Lower lobe of right lung (tissue), 2 donors: ENCODE measurements at regions not wholly inside any gene's neighbourhood (a gene's known extent, or its start where the extent isn't known, plus 50 kb on each side); places are given as distances from the start of the nearest gene placed in this dataset.
"Not testable (repeated sequence)": the region's sequence is repeated elsewhere in the genome, so short reads cannot be mapped to it uniquely, and the experiment has no call there.

ENCODE experiments used
- ATAC-seq, 2 donors: fragments of 200-7000 bp; cut with Tn5 transposase; one replicate each; pipeline ENCODE4 v1.9.1; 2020 to 2022; ENCODE audit warnings: mild to moderate bottlenecking in 2 of 2, moderate library complexity in 2 of 2
- DNase-seq: peaks from one replicate; pipeline ENCODE4 v3.0.0-alpha.2; 2020
- H3K27ac ChIP-seq: fragments of 200-600 bp; one replicate; pipeline ENCODE4 v1.8.0; 2022
- H3K27me3 ChIP-seq: fragments of 200-600 bp; one replicate; pipeline ENCODE4 v1.8.0; 2022; ENCODE audit warnings: low read depth
- H3K36me3 ChIP-seq: fragments of 200-600 bp; one replicate; pipeline ENCODE4 v1.8.0; 2022; ENCODE audit warnings: mild to moderate bottlenecking
- H3K4me1 ChIP-seq: fragments of 200-600 bp; one replicate; pipeline ENCODE4 v1.8.0; 2022
- H3K4me3 ChIP-seq: fragments of 200-600 bp; one replicate; pipeline ENCODE4 v1.8.0; 2022; ENCODE audit warnings: mild to moderate bottlenecking
- H3K9me3 ChIP-seq: fragments of 200-600 bp; one replicate; pipeline ENCODE4 v1.8.0; 2022
- intact Hi-C: fragments of 100-400 bp; cut with DNase I; formaldehyde crosslinking; loops from one replicate; pipeline ENCODE4 v1.11.0; 2022
- donor health status: DM: no; HTN: yes; CAD: no; lungs with severe emphysema.

- H3K27ac ChIP-seq, H3K4me1 ChIP-seq, H3K4me3 ChIP-seq, intact Hi-C loops, H3K9me3 ChIP-seq, DNase-seq, ATAC-seq, H3K27me3 ChIP-seq, H3K36me3 ChIP-seq: not testable (repeated sequence)
Measured at GRCh38 chr9:41035276-41035675, 93.2 kb downstream of the FOXD4L6 start.

- ATAC-seq, DNase-seq, H3K4me1 ChIP-seq, H3K9me3 ChIP-seq, intact Hi-C loops, H3K27ac ChIP-seq, H3K27me3 ChIP-seq, H3K36me3 ChIP-seq, H3K4me3 ChIP-seq: not testable (repeated sequence)
Measured at GRCh38 chr9:41034699-41035197, 93.7 kb downstream of the FOXD4L6 start.

- H3K4me1 ChIP-seq, ATAC-seq, H3K27me3 ChIP-seq, H3K36me3 ChIP-seq, H3K27ac ChIP-seq, intact Hi-C loops, H3K9me3 ChIP-seq, DNase-seq, H3K4me3 ChIP-seq: not testable (repeated sequence)
Measured at GRCh38 chr9:41033877-41034276, 94.6 kb downstream of the FOXD4L6 start.

- DNase-seq, ATAC-seq, H3K9me3 ChIP-seq, H3K4me3 ChIP-seq, H3K4me1 ChIP-seq, H3K36me3 ChIP-seq, H3K27ac ChIP-seq, H3K27me3 ChIP-seq, intact Hi-C loops: not testable (repeated sequence)
Measured at GRCh38 chr9:41033360-41033759, 95.1 kb downstream of the FOXD4L6 start.

- H3K27me3 ChIP-seq, H3K4me3 ChIP-seq, intact Hi-C loops, H3K27ac ChIP-seq, H3K9me3 ChIP-seq, DNase-seq, H3K4me1 ChIP-seq, H3K36me3 ChIP-seq, ATAC-seq: not testable (repeated sequence)
Measured at GRCh38 chr9:41026912-41027676, 101.4 kb downstream of the FOXD4L6 start.

GRCh38 chr9:41022365-41022764 lies 106.1 kb downstream of the FOXD4L6 start:
- H3K27me3 ChIP-seq, H3K4me3 ChIP-seq, H3K27ac ChIP-seq, H3K36me3 ChIP-seq, intact Hi-C loops, H3K9me3 ChIP-seq, H3K4me1 ChIP-seq, DNase-seq, ATAC-seq: not testable (repeated sequence)

GRCh38 chr9:41019858-41020562 lies 108.5 kb downstream of the FOXD4L6 start:
- not testable (repeated sequence) for DNase-seq, ATAC-seq

GRCh38 chr9:41018948-41019347 lies 109.5 kb downstream of the FOXD4L6 start:
- ATAC-seq, H3K27me3 ChIP-seq, H3K4me3 ChIP-seq, H3K4me1 ChIP-seq, intact Hi-C loops, H3K27ac ChIP-seq, DNase-seq, H3K36me3 ChIP-seq, H3K9me3 ChIP-seq: not testable (repeated sequence)

More at GRCh38 chr9:41019858-41020562, 108.5 kb downstream of the FOXD4L6 start:
- H3K4me1 ChIP-seq, H3K27ac ChIP-seq, H3K4me3 ChIP-seq, H3K27me3 ChIP-seq, intact Hi-C loops, H3K9me3 ChIP-seq, H3K36me3 ChIP-seq: not testable (repeated sequence)

- H3K27me3 ChIP-seq, H3K9me3 ChIP-seq, H3K4me1 ChIP-seq, intact Hi-C loops, H3K4me3 ChIP-seq, DNase-seq, H3K27ac ChIP-seq: not testable (repeated sequence)
- peaks cover 28% of the 10 kb centered on the region for H3K36me3 ChIP-seq
- ATAC-seq: peak in 1 of 2 donors; percentile 36
Measured at GRCh38 chr9:41016699-41017098, 111.8 kb downstream of the FOXD4L6 start.

GRCh38 chr9:40999952-41000700 lies 128.4 kb downstream of the FOXD4L6 start:
- DNase-seq, H3K4me3 ChIP-seq, H3K27me3 ChIP-seq, H3K9me3 ChIP-seq, intact Hi-C loops, H3K27ac ChIP-seq, ATAC-seq: not testable (repeated sequence)
- Histone ChIP-seq H3K36me3 (peaks cover 27% of the 10 kb centered on the region), H3K4me1 (peaks cover 18% of the 10 kb centered on the region)

- peaks cover 20% of the 10 kb centered on the region for H3K36me3 ChIP-seq
- H3K4me1 ChIP-seq: peaks cover 45% of the 10 kb centered on the region
- ATAC-seq, H3K27ac ChIP-seq, H3K9me3 ChIP-seq, H3K4me3 ChIP-seq, H3K27me3 ChIP-seq, intact Hi-C loops: not testable (repeated sequence)
- DNase-seq: peak; percentile 44
Measured at GRCh38 chr9:40995490-40995889, 133.0 kb downstream of the FOXD4L6 start.

- H3K4me3 ChIP-seq, ATAC-seq, intact Hi-C loops, H3K27me3 ChIP-seq, H3K27ac ChIP-seq, DNase-seq, H3K9me3 ChIP-seq: not testable (repeated sequence)
- H3K36me3 ChIP-seq: peaks cover 15% of the 10 kb centered on the region
- H3K4me1 ChIP-seq: peaks cover 45% of the 10 kb centered on the region
Measured at GRCh38 chr9:40993842-40994241, 134.6 kb downstream of the FOXD4L6 start.

GRCh38 chr9:40993375-40993774 lies 135.1 kb downstream of the FOXD4L6 start:
- Histone ChIP-seq H3K4me1 (peaks cover 45% of the 10 kb centered on the region), H3K4me3 (peak overlapping the region; percentile 88), H3K36me3 (peaks cover 13% of the 10 kb centered on the region)
- H3K9me3 ChIP-seq, ATAC-seq, H3K27ac ChIP-seq, H3K27me3 ChIP-seq, DNase-seq, intact Hi-C loops: not testable (repeated sequence)
